H9 (cell line): ENCODE measurements at regions not wholly inside any gene's neighbourhood (a gene's known extent, or its start where the extent isn't known, plus 50 kb on each side); places are given as distances from the start of the nearest gene placed in this dataset.

Experiments
- DNase-seq: peaks from one replicate; pipeline ENCODE4 v3.0.0-alpha.2; 2017
- H2AFZ ChIP-seq: one replicate; pipeline ENCODE4 v1.6.1; 2013; ENCODE audit warnings: mild to moderate bottlenecking, low read length, control low read depth, moderate library complexity
- H2AK5ac ChIP-seq: 2 replicates; pipeline ENCODE4 v1.6.1; 2013; ENCODE audit warnings: low read length, control low read depth, mixed read lengths; ENCODE audit not compliant: insufficient read length
- H2BK120ac ChIP-seq: one replicate; pipeline ENCODE4 v1.6.1; 2013; ENCODE audit warnings: low read depth, mild to moderate bottlenecking, low read length, control low read depth, inconsistent platforms; ENCODE audit not compliant: poor library complexity, severe bottlenecking
- H2BK12ac ChIP-seq: 2 replicates; pipeline ENCODE4 v1.6.1; 2013; ENCODE audit warnings: low read length, control low read depth, mixed read lengths, low read depth; ENCODE audit not compliant: insufficient read length
- H2BK15ac ChIP-seq: 2 replicates; pipeline ENCODE4 v1.6.1; 2013; ENCODE audit warnings: low read depth, low read length, control low read depth
- H2BK20ac ChIP-seq: one replicate; pipeline ENCODE4 v1.6.1; 2013; ENCODE audit warnings: low read depth, mild to moderate bottlenecking, low read length, control low read depth, inconsistent platforms; ENCODE audit not compliant: poor library complexity, severe bottlenecking
- H2BK5ac ChIP-seq: 2 replicates; pipeline ENCODE4 v1.6.1; 2013; ENCODE audit warnings: low read length, control low read depth, mixed read lengths; ENCODE audit not compliant: insufficient read length
- H3K14ac ChIP-seq: 2 replicates; pipeline ENCODE4 v1.6.1; 2013; ENCODE audit warnings: low read length, control low read depth; ENCODE audit not compliant: insufficient read depth
- H3K18ac ChIP-seq: 2 replicates; pipeline ENCODE4 v1.6.1; 2013; ENCODE audit warnings: low read depth, mild to moderate bottlenecking, mixed read lengths, low read length, control low read depth; ENCODE audit not compliant: insufficient read length
- H3K23ac ChIP-seq: 2 replicates; pipeline ENCODE4 v1.6.1; 2013; ENCODE audit warnings: low read length, control low read depth, mixed read lengths, low read depth; ENCODE audit not compliant: insufficient read length
- H3K23me2 ChIP-seq: 2 replicates; pipeline ENCODE4 v1.6.1; 2013; ENCODE audit warnings: low read depth, mild to moderate bottlenecking, mixed read lengths, low read length, control low read depth; ENCODE audit not compliant: insufficient read length, poor library complexity, severe bottlenecking
- H3K27ac ChIP-seq: 2 replicates; pipeline ENCODE4 v1.5.1; 2013; ENCODE audit warnings: low read length, control low read depth, mixed read lengths, low read depth; ENCODE audit not compliant: insufficient read length
- H3K27me3 ChIP-seq: 2 replicates; pipeline ENCODE4 v1.6.1; 2013; ENCODE audit warnings: low read length, control low read depth, inconsistent platforms; ENCODE audit not compliant: insufficient read depth
- H3K4ac ChIP-seq: 2 replicates; pipeline ENCODE4 v1.6.1; 2013; ENCODE audit warnings: low read depth, mild to moderate bottlenecking, control low read depth, inconsistent platforms, low read length, moderate library complexity
- H3K4me1 ChIP-seq: 2 replicates; pipeline ENCODE4 v1.6.1; 2013; ENCODE audit warnings: low read length, control low read depth, inconsistent platforms; ENCODE audit not compliant: insufficient read depth
- H3K4me2 ChIP-seq: 2 replicates; pipeline ENCODE4 v1.6.1; 2013; ENCODE audit warnings: low read length, control low read depth, mixed read lengths; ENCODE audit not compliant: insufficient read length, insufficient read depth
- H3K56ac ChIP-seq: 2 replicates; pipeline ENCODE4 v1.6.1; 2013; ENCODE audit warnings: low read depth, mild to moderate bottlenecking, mixed read lengths, low read length, control low read depth; ENCODE audit not compliant: insufficient read length
- H3K79me1 ChIP-seq: 2 replicates; pipeline ENCODE4 v1.6.1; 2013; ENCODE audit warnings: low read depth, mild to moderate bottlenecking, moderate library complexity, low read length, control low read depth, inconsistent platforms; ENCODE audit not compliant: insufficient read depth, poor library complexity, severe bottlenecking
- H3K79me2 ChIP-seq: 2 replicates; pipeline ENCODE4 v1.6.1; 2013; ENCODE audit warnings: low read length, control low read depth, inconsistent platforms; ENCODE audit not compliant: insufficient read depth
- H3K9ac ChIP-seq: 2 replicates; pipeline ENCODE4 v1.6.1; 2013; ENCODE audit warnings: low read length, control low read depth, mixed read lengths; ENCODE audit not compliant: insufficient read length; ENCODE audit errors: extremely low read depth
- H3K9me3 ChIP-seq: one replicate; pipeline ENCODE4 v1.6.1; 2013; ENCODE audit warnings: low read depth, low read length, inconsistent platforms; ENCODE audit not compliant: control insufficient read depth
- H3T11ph ChIP-seq: one replicate; pipeline ENCODE4 v1.6.1; 2013; ENCODE audit warnings: mild to moderate bottlenecking, low read length, control low read depth, inconsistent platforms
- H4K20me1 ChIP-seq: one replicate; pipeline ENCODE4 v1.6.1; 2013; ENCODE audit not compliant: control insufficient read depth, insufficient read length, insufficient read depth
- H4K5ac ChIP-seq: 2 replicates; pipeline ENCODE4 v1.6.1; 2013; ENCODE audit warnings: low read depth, mild to moderate bottlenecking, mixed read lengths, low read length, control low read depth; ENCODE audit not compliant: insufficient read length
- H4K8ac ChIP-seq: replicated peaks from 2 replicates; pipeline ENCODE4 v1.6.1; 2013; ENCODE audit warnings: low read length, control low read depth, mixed read lengths, low read depth; ENCODE audit not compliant: insufficient read length
- H4K91ac ChIP-seq: 2 replicates; pipeline ENCODE4 v1.6.1; 2013; ENCODE audit warnings: low read depth, mild to moderate bottlenecking, moderate library complexity, mixed read lengths, low read length, control low read depth; ENCODE audit not compliant: insufficient read length
- H3K27ac Mint-ChIP-seq, 3 experiments: 2 replicates in 2 of 3; 3 replicates in 1 of 3; pipeline ENCODE4 v1.8.0; 2020 to 2021; ENCODE audit warnings: mixed read lengths in 3 of 3, mild to moderate bottlenecking in 1 of 3, moderate library complexity in 1 of 3
- H3K27me3 Mint-ChIP-seq: 2 replicates; pipeline ENCODE4 v1.8.0; 2021; ENCODE audit warnings: low read depth, mild to moderate bottlenecking, moderate library complexity, mixed read lengths
- H3K36me3 Mint-ChIP-seq, 3 experiments: 2 replicates in 2 of 3; 3 replicates in 1 of 3; pipeline ENCODE4 v1.8.0; 2020 to 2021; ENCODE audit warnings: low read depth in 3 of 3, mixed read lengths in 3 of 3; ENCODE audit not compliant: insufficient read depth in 1 of 3
- H3K4me1 Mint-ChIP-seq, 2 experiments: 2 replicates each; pipeline ENCODE4 v1.8.0; 2020; ENCODE audit warnings: mixed read lengths in 2 of 2
- H3K4me3 Mint-ChIP-seq, 2 experiments: 2 replicates in 1 of 2; 3 replicates in 1 of 2; pipeline ENCODE4 v1.8.0; 2020 to 2021; ENCODE audit warnings: mild to moderate bottlenecking in 2 of 2, mixed read lengths in 2 of 2, moderate library complexity in 1 of 2
- H3K9me3 Mint-ChIP-seq, 2 experiments: 2 replicates in 1 of 2; 3 replicates in 1 of 2; pipeline ENCODE4 v1.8.0; 2020; ENCODE audit warnings: mild to moderate bottlenecking in 2 of 2, mixed read lengths in 2 of 2, moderate library complexity in 1 of 2
- CTCF ChIP-seq: fragments of 200-600 bp; sonication (generic); conservative IDR thresholded peaks from 3 replicates; pipeline ENCODE4 v1.8.0; 2021; ENCODE audit warnings: antibody characterized with exemption, mild to moderate bottlenecking
- WGBS: extraction: QIAGEN DNeasy Blood & Tissue Kit; methylation state at CpG from one replicate; pipeline ENCODE4 v1.1.7; 2013; ENCODE audit warnings: missing lambda C conversion rate, low lambda C conversion rate, mixed read lengths; ENCODE audit not compliant: insufficient read length; ENCODE audit errors: extremely low coverage; 5-methylcytosine and 5-hydroxymethylcytosine counted together

GRCh38 chr10:43715334-43715733 lies 66.7 kb upstream of the ZNF32 start:
- Histone ChIP-seq H3K4me1 (no peaks in the 10 kb centered on the region), H2BK12ac (no peak overlapping the region), H2BK20ac (no peak overlapping the region), H3K18ac (no peak overlapping the region), H3K79me1 (no peaks in the 10 kb centered on the region), H3K9ac (no peak overlapping the region), H4K20me1 (peaks cover 3% of the 10 kb centered on the region), H3K56ac (no peak overlapping the region), H3K79me2 (no peaks in the 10 kb centered on the region), H3T11ph (no peak overlapping the region), H2BK5ac (no peak overlapping the region), H4K91ac (no peak overlapping the region), H3K23ac (no peak overlapping the region), H3K27me3 (no peaks in the 10 kb centered on the region), H2AK5ac (no peak overlapping the region), H3K27ac (no peak overlapping the region), H3K4me2 (no peak overlapping the region), H2BK15ac (no peak overlapping the region), H4K8ac (no peak overlapping the region), H2BK120ac (no peak overlapping the region), H3K14ac (no peak overlapping the region), H3K9me3 (no peaks in the 10 kb centered on the region), H3K23me2 (no peaks in the 10 kb centered on the region), H3K4ac (no peak overlapping the region), H2AFZ (no peak overlapping the region), H4K5ac (no peak overlapping the region)
- Mint-ChIP-seq H3K27ac (no peak overlapping the region), H3K4me3 (no peak overlapping the region), H3K4me1 (no peaks in the 10 kb centered on the region), H3K36me3 (peaks cover 4 to 6% (median 5%) of the 10 kb centered on the region in 3 experiments; a peak in 6 of 7 replicates), H3K9me3 (peaks cover 25 to 28% of the 10 kb centered on the region in 2 experiments), H3K27me3 (peaks cover 8% of the 10 kb centered on the region)
- DNase-seq, result no peak
- no peak for TF ChIP-seq CTCF
- WGBS, result no CpG with 5 or more reads among the region's 3 CpGs
